HEK293 (cell line): ENCODE measurements at regions not wholly inside any gene's neighbourhood (a gene's known extent, or its start where the extent isn't known, plus 50 kb on each side); places are given as distances from the start of the nearest gene placed in this dataset.
A peak's percentile ranks its signal among the peaks of the same experiment; 100 is the strongest.

Source experiments
- CTCF ChIA-PET: fragments of 350-600 bp; formaldehyde crosslinking; extraction: SDS; loops from one replicate; lab custom pipeline; 2021; ENCODE audit warnings: antibody characterized with exemption; lab: Yijun Ruan, JAX
- POLR2A ChIA-PET: fragments of 300-600 bp; formaldehyde crosslinking; extraction: SDS; loops from one replicate; lab custom pipeline; 2020; ENCODE audit warnings: antibody characterized with exemption, inconsistent platforms; lab: Yijun Ruan, JAX
- H3K27ac ChIP-seq: fragments of 200-500 bp; sonication (Bioruptor generic); 2 replicates; pipeline ENCODE4 v1.5.1; 2014; ENCODE audit warnings: low read depth, low read length, control low read depth, inconsistent platforms; ENCODE audit errors: extremely low read depth
- H3K36me3 ChIP-seq, 2 experiments: fragments of 200-500 bp in 1 of 2; sonication (Bioruptor generic) in 1 of 2; 1 replicate in 1 of 2; 2 replicates in 1 of 2; pipeline ENCODE4 v1.5.1; 2014 to 2017; ENCODE audit warnings: inconsistent platforms in 2 of 2, low read length in 2 of 2; ENCODE audit not compliant: control insufficient read depth in 2 of 2, insufficient read depth in 1 of 2
- H3K4me1 ChIP-seq: fragments of 200-500 bp; sonication (Bioruptor generic); 2 replicates; pipeline ENCODE4 v1.5.1; 2014; ENCODE audit warnings: mild to moderate bottlenecking, low read length, inconsistent platforms; ENCODE audit not compliant: control insufficient read depth, insufficient read depth
- H3K4me3 ChIP-seq: 2 replicates; pipeline ENCODE4 v1.5.1; 2011; ENCODE audit warnings: low read depth, mild to moderate bottlenecking, control low read depth, low read length, moderate library complexity
- H3K9me3 ChIP-seq: fragments of 200-500 bp; sonication (Bioruptor generic); 2 replicates; pipeline ENCODE4 v1.5.1; 2014; ENCODE audit warnings: low read depth, low read length, inconsistent platforms; ENCODE audit not compliant: control insufficient read depth, insufficient read depth
- BCL11A ChIP-seq: fragments of 450-650 bp; formaldehyde crosslinking; IDR thresholded peaks from 2 replicates; pipeline ENCODE4 v1.5.1; 2016; ENCODE audit warnings: low read depth, missing biosample characterization, missing genetic modification characterization
- BCL6B ChIP-seq: fragments of 450-650 bp; formaldehyde crosslinking; IDR thresholded peaks from 2 replicates; pipeline ENCODE4 v1.5.1; 2017; ENCODE audit warnings: missing biosample characterization, missing genetic modification characterization
- HOXD13 ChIP-seq: sonication (generic); formaldehyde crosslinking; IDR thresholded peaks from 2 replicates; pipeline ENCODE4 v1.8.0; 2022; ENCODE audit warnings: missing genetic modification reagents, borderline replicate concordance
- KLF17 ChIP-seq: fragments of 450-650 bp; formaldehyde crosslinking; IDR thresholded peaks from 2 replicates; pipeline ENCODE4 v1.5.1; 2016; ENCODE audit warnings: missing biosample characterization, missing genetic modification characterization
- PRDM10 ChIP-seq: fragments of 450-650 bp; formaldehyde crosslinking; IDR thresholded peaks from 2 replicates; pipeline ENCODE4 v1.5.1; 2016; ENCODE audit warnings: missing biosample characterization, missing genetic modification characterization
- REST ChIP-seq: fragments of 450-650 bp; formaldehyde crosslinking; IDR thresholded peaks from 2 replicates; pipeline ENCODE4 v1.5.1; 2016; ENCODE audit warnings: missing biosample characterization, missing genetic modification characterization
- ZBTB1 ChIP-seq: fragments of 450-650 bp; formaldehyde crosslinking; IDR thresholded peaks from 2 replicates; pipeline ENCODE4 v1.5.1; 2016; ENCODE audit warnings: missing biosample characterization, missing genetic modification characterization
- ZBTB48 ChIP-seq: fragments of 450-650 bp; formaldehyde crosslinking; IDR thresholded peaks from 2 replicates; pipeline ENCODE4 v1.5.1; 2016; ENCODE audit warnings: missing biosample characterization, missing genetic modification characterization
- ZFHX2 ChIP-seq: fragments of 450-650 bp; formaldehyde crosslinking; conservative IDR thresholded peaks from 2 replicates; pipeline ENCODE4 v1.5.1; 2016; ENCODE audit warnings: missing biosample characterization, missing genetic modification characterization
- ZNF280C ChIP-seq: fragments of 450-650 bp; formaldehyde crosslinking; IDR thresholded peaks from 2 replicates; pipeline ENCODE4 v1.5.1; 2016; ENCODE audit warnings: missing biosample characterization, missing genetic modification characterization
- ZNF426 ChIP-seq: fragments of 450-650 bp; formaldehyde crosslinking; IDR thresholded peaks from 2 replicates; pipeline ENCODE4 v1.5.1; 2017; ENCODE audit warnings: missing biosample characterization, missing genetic modification characterization, mild to moderate bottlenecking, inconsistent platforms, moderate library complexity
- ZSCAN5A ChIP-seq: fragments of 450-650 bp; formaldehyde crosslinking; IDR thresholded peaks from 2 replicates; pipeline ENCODE4 v1.5.1; 2016; ENCODE audit warnings: missing biosample characterization, missing genetic modification characterization

GRCh38 chr7:17103170-17103569, 195.3 kb upstream of the AHR start:
- no peaks in the 10 kb centered on the region for H3K36me3 ChIP-seq
- no peaks in the 10 kb centered on the region for H3K4me1 ChIP-seq
- no peaks in the 10 kb centered on the region for H3K9me3 ChIP-seq
- no peak overlapping the region for H3K27ac ChIP-seq
- ChIA-PET POLR2A (no interaction called here), CTCF (no interaction called here)
- no peak for TF ChIP-seq HOXD13 (CRISPR knock-in tag)
- no peak for TF ChIP-seq ZFHX2 (tag by site-specific recombination)
- H3K4me3 ChIP-seq, result no peak overlapping the region

- Histone ChIP-seq H3K4me3 (no peak overlapping the region), H3K9me3 (no peaks in the 10 kb centered on the region), H3K36me3 (no peaks in the 10 kb centered on the region), H3K27ac (no peak overlapping the region), H3K4me1 (no peaks in the 10 kb centered on the region)
- peak; percentile 83 for TF ChIP-seq REST (tag by site-specific recombination)
- TF ChIP-seq BCL6B (tag by site-specific recombination), result no peak
- POLR2A ChIA-PET, result interaction anchor here (0.8 kb wide), 1 partner anchor 195 kb away, joined by 3 read pairs; the partner anchor contains the start of gene AHR
- CTCF ChIA-PET, result interaction anchor here (0.6 to 0.8 kb wide), 3 partner anchors 21 to 120 kb away, joined by 3 read pairs; no protein-coding TSS in a partner anchor
Observed at GRCh38 chr7:17103984-17104383, 194.5 kb upstream of the AHR start.

- POLR2A ChIA-PET, result interaction anchor here (0.8 kb wide), 1 partner anchor 194 kb away, joined by 3 read pairs; the partner anchor contains the start of gene AHR
- CTCF ChIA-PET, result interaction anchor here (0.6 to 0.8 kb wide), 4 partner anchors 11 to 121 kb away, joined by 3 read pairs; no protein-coding TSS in a partner anchor
- no peaks in the 10 kb centered on the region for H3K4me1 ChIP-seq
- no peak overlapping the region for H3K27ac ChIP-seq
- no peaks in the 10 kb centered on the region for H3K36me3 ChIP-seq
- no peak overlapping the region for H3K4me3 ChIP-seq
- no peaks in the 10 kb centered on the region for H3K9me3 ChIP-seq
- TF ChIP-seq ZBTB48 (tag by site-specific recombination) (no peak), KLF17 (tag by site-specific recombination) (no peak), PRDM10 (no peak), ZBTB1 (no peak), BCL11A (tag by site-specific recombination) (no peak), ZNF280C (tag by site-specific recombination) (no peak), ZSCAN5A (no peak), ZNF426 (tag by site-specific recombination) (no peak)
Observed at GRCh38 chr7:17104419-17104818, 194.0 kb upstream of the AHR start.
